H9 (cell line): ENCODE measurements at regions not wholly inside any gene's neighbourhood (a gene's known extent, or its start where the extent isn't known, plus 50 kb on each side); places are given as distances from the start of the nearest gene placed in this dataset.

ENCODE experiments used
- DNase-seq: peaks from one replicate; pipeline ENCODE4 v3.0.0-alpha.2; 2017
- H2AFZ ChIP-seq: one replicate; pipeline ENCODE4 v1.6.1; 2013; ENCODE audit warnings: mild to moderate bottlenecking, low read length, control low read depth, moderate library complexity
- H2AK5ac ChIP-seq: 2 replicates; pipeline ENCODE4 v1.6.1; 2013; ENCODE audit warnings: low read length, control low read depth, mixed read lengths; ENCODE audit not compliant: insufficient read length
- H2BK120ac ChIP-seq: one replicate; pipeline ENCODE4 v1.6.1; 2013; ENCODE audit warnings: low read depth, mild to moderate bottlenecking, low read length, control low read depth, inconsistent platforms; ENCODE audit not compliant: poor library complexity, severe bottlenecking
- H2BK12ac ChIP-seq: 2 replicates; pipeline ENCODE4 v1.6.1; 2013; ENCODE audit warnings: low read length, control low read depth, mixed read lengths, low read depth; ENCODE audit not compliant: insufficient read length
- H2BK15ac ChIP-seq: 2 replicates; pipeline ENCODE4 v1.6.1; 2013; ENCODE audit warnings: low read depth, low read length, control low read depth
- H2BK20ac ChIP-seq: one replicate; pipeline ENCODE4 v1.6.1; 2013; ENCODE audit warnings: low read depth, mild to moderate bottlenecking, low read length, control low read depth, inconsistent platforms; ENCODE audit not compliant: poor library complexity, severe bottlenecking
- H2BK5ac ChIP-seq: 2 replicates; pipeline ENCODE4 v1.6.1; 2013; ENCODE audit warnings: low read length, control low read depth, mixed read lengths; ENCODE audit not compliant: insufficient read length
- H3K14ac ChIP-seq: 2 replicates; pipeline ENCODE4 v1.6.1; 2013; ENCODE audit warnings: low read length, control low read depth; ENCODE audit not compliant: insufficient read depth
- H3K18ac ChIP-seq: 2 replicates; pipeline ENCODE4 v1.6.1; 2013; ENCODE audit warnings: low read depth, mild to moderate bottlenecking, mixed read lengths, low read length, control low read depth; ENCODE audit not compliant: insufficient read length
- H3K23ac ChIP-seq: 2 replicates; pipeline ENCODE4 v1.6.1; 2013; ENCODE audit warnings: low read length, control low read depth, mixed read lengths, low read depth; ENCODE audit not compliant: insufficient read length
- H3K23me2 ChIP-seq: 2 replicates; pipeline ENCODE4 v1.6.1; 2013; ENCODE audit warnings: low read depth, mild to moderate bottlenecking, mixed read lengths, low read length, control low read depth; ENCODE audit not compliant: insufficient read length, poor library complexity, severe bottlenecking
- H3K27ac ChIP-seq: 2 replicates; pipeline ENCODE4 v1.5.1; 2013; ENCODE audit warnings: low read length, control low read depth, mixed read lengths, low read depth; ENCODE audit not compliant: insufficient read length
- H3K27me3 ChIP-seq: 2 replicates; pipeline ENCODE4 v1.6.1; 2013; ENCODE audit warnings: low read length, control low read depth, inconsistent platforms; ENCODE audit not compliant: insufficient read depth
- H3K4ac ChIP-seq: 2 replicates; pipeline ENCODE4 v1.6.1; 2013; ENCODE audit warnings: low read depth, mild to moderate bottlenecking, control low read depth, inconsistent platforms, low read length, moderate library complexity
- H3K4me1 ChIP-seq: 2 replicates; pipeline ENCODE4 v1.6.1; 2013; ENCODE audit warnings: low read length, control low read depth, inconsistent platforms; ENCODE audit not compliant: insufficient read depth
- H3K4me2 ChIP-seq: 2 replicates; pipeline ENCODE4 v1.6.1; 2013; ENCODE audit warnings: low read length, control low read depth, mixed read lengths; ENCODE audit not compliant: insufficient read length, insufficient read depth
- H3K56ac ChIP-seq: 2 replicates; pipeline ENCODE4 v1.6.1; 2013; ENCODE audit warnings: low read depth, mild to moderate bottlenecking, mixed read lengths, low read length, control low read depth; ENCODE audit not compliant: insufficient read length
- H3K79me1 ChIP-seq: 2 replicates; pipeline ENCODE4 v1.6.1; 2013; ENCODE audit warnings: low read depth, mild to moderate bottlenecking, moderate library complexity, low read length, control low read depth, inconsistent platforms; ENCODE audit not compliant: insufficient read depth, poor library complexity, severe bottlenecking
- H3K79me2 ChIP-seq: 2 replicates; pipeline ENCODE4 v1.6.1; 2013; ENCODE audit warnings: low read length, control low read depth, inconsistent platforms; ENCODE audit not compliant: insufficient read depth
- H3K9ac ChIP-seq: 2 replicates; pipeline ENCODE4 v1.6.1; 2013; ENCODE audit warnings: low read length, control low read depth, mixed read lengths; ENCODE audit not compliant: insufficient read length; ENCODE audit errors: extremely low read depth
- H3K9me3 ChIP-seq: one replicate; pipeline ENCODE4 v1.6.1; 2013; ENCODE audit warnings: low read depth, low read length, inconsistent platforms; ENCODE audit not compliant: control insufficient read depth
- H3T11ph ChIP-seq: one replicate; pipeline ENCODE4 v1.6.1; 2013; ENCODE audit warnings: mild to moderate bottlenecking, low read length, control low read depth, inconsistent platforms
- H4K20me1 ChIP-seq: one replicate; pipeline ENCODE4 v1.6.1; 2013; ENCODE audit not compliant: control insufficient read depth, insufficient read length, insufficient read depth
- H4K5ac ChIP-seq: 2 replicates; pipeline ENCODE4 v1.6.1; 2013; ENCODE audit warnings: low read depth, mild to moderate bottlenecking, mixed read lengths, low read length, control low read depth; ENCODE audit not compliant: insufficient read length
- H4K8ac ChIP-seq: replicated peaks from 2 replicates; pipeline ENCODE4 v1.6.1; 2013; ENCODE audit warnings: low read length, control low read depth, mixed read lengths, low read depth; ENCODE audit not compliant: insufficient read length
- H4K91ac ChIP-seq: 2 replicates; pipeline ENCODE4 v1.6.1; 2013; ENCODE audit warnings: low read depth, mild to moderate bottlenecking, moderate library complexity, mixed read lengths, low read length, control low read depth; ENCODE audit not compliant: insufficient read length
- H3K27ac Mint-ChIP-seq, 3 experiments: 2 replicates in 2 of 3; 3 replicates in 1 of 3; pipeline ENCODE4 v1.8.0; 2020 to 2021; ENCODE audit warnings: mixed read lengths in 3 of 3, mild to moderate bottlenecking in 1 of 3, moderate library complexity in 1 of 3
- H3K27me3 Mint-ChIP-seq: 2 replicates; pipeline ENCODE4 v1.8.0; 2021; ENCODE audit warnings: low read depth, mild to moderate bottlenecking, moderate library complexity, mixed read lengths
- H3K36me3 Mint-ChIP-seq, 3 experiments: 2 replicates in 2 of 3; 3 replicates in 1 of 3; pipeline ENCODE4 v1.8.0; 2020 to 2021; ENCODE audit warnings: low read depth in 3 of 3, mixed read lengths in 3 of 3; ENCODE audit not compliant: insufficient read depth in 1 of 3
- H3K4me1 Mint-ChIP-seq, 2 experiments: 2 replicates each; pipeline ENCODE4 v1.8.0; 2020; ENCODE audit warnings: mixed read lengths in 2 of 2
- H3K4me3 Mint-ChIP-seq, 2 experiments: 2 replicates in 1 of 2; 3 replicates in 1 of 2; pipeline ENCODE4 v1.8.0; 2020 to 2021; ENCODE audit warnings: mild to moderate bottlenecking in 2 of 2, mixed read lengths in 2 of 2, moderate library complexity in 1 of 2
- H3K9me3 Mint-ChIP-seq, 2 experiments: 2 replicates in 1 of 2; 3 replicates in 1 of 2; pipeline ENCODE4 v1.8.0; 2020; ENCODE audit warnings: mild to moderate bottlenecking in 2 of 2, mixed read lengths in 2 of 2, moderate library complexity in 1 of 2
- CTCF ChIP-seq: fragments of 200-600 bp; sonication (generic); conservative IDR thresholded peaks from 3 replicates; pipeline ENCODE4 v1.8.0; 2021; ENCODE audit warnings: antibody characterized with exemption, mild to moderate bottlenecking
- WGBS: extraction: QIAGEN DNeasy Blood & Tissue Kit; methylation state at CpG from one replicate; pipeline ENCODE4 v1.1.7; 2013; ENCODE audit warnings: missing lambda C conversion rate, low lambda C conversion rate, mixed read lengths; ENCODE audit not compliant: insufficient read length; ENCODE audit errors: extremely low coverage; 5-methylcytosine and 5-hydroxymethylcytosine counted together

DNA sequence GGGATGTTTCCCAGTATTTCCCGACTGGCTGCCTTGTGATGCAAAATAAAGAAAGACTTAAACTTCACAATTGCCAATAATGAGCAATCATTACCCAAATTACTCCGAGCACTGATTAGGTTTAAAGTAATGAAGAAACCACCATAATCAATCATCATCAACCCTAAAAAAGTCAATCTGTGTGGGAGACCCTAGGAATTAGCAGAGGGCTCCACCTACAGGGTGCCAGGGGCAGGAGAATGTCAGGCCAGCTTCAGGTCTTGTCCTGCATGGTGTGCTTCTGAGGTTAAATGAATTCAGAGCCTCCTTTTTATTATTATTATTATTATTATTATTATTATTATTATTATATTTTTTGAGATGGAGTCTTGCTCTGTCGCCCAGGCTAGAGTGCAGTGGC is 478.0 kb upstream of the ARRDC4 start:
- H3K9me3 Mint-ChIP-seq, result peaks cover 9 to 14% of the 10 kb centered on the region in 2 experiments
- WGBS, result no CpG with 5 or more reads among the region's 3 CpGs
- H3K56ac ChIP-seq, result no peak overlapping the region

More for the DNA sequence above, 478.0 kb upstream of the ARRDC4 start:
- Mint-ChIP-seq H3K27me3 (peaks cover 3% of the 10 kb centered on the region; the same call in 1 of the 2 replicates), H3K27ac (0 out of 7 replicates have a peak overlapping the region, but pooled peaks of 1 of the 3 experiments have one; percentile 4), H3K36me3 (peaks cover 0 to 6% (median 0%) of the 10 kb centered on the region in 3 experiments; a peak in 2 of 7 replicates), H3K4me1 (no peaks in the 10 kb centered on the region), H3K4me3 (no peak overlapping the region)
- Histone ChIP-seq H2BK15ac (no peak overlapping the region), H3K23ac (no peak overlapping the region), H3K23me2 (no peaks in the 10 kb centered on the region), H4K20me1 (no peaks in the 10 kb centered on the region), H3K4me2 (no peak overlapping the region), H3K4ac (no peak overlapping the region), H3K9me3 (no peaks in the 10 kb centered on the region), H3K9ac (no peak overlapping the region), H3K4me1 (no peaks in the 10 kb centered on the region), H3T11ph (no peak overlapping the region), H4K5ac (no peak overlapping the region), H4K91ac (no peak overlapping the region), H2BK5ac (no peak overlapping the region), H2BK120ac (no peak overlapping the region), H2AK5ac (no peak overlapping the region), H3K79me1 (no peaks in the 10 kb centered on the region), H3K18ac (no peak overlapping the region), H3K27me3 (no peaks in the 10 kb centered on the region), H3K14ac (no peak overlapping the region), H2BK20ac (no peak overlapping the region), H3K27ac (no peak overlapping the region), H2BK12ac (no peak overlapping the region), H3K79me2 (no peaks in the 10 kb centered on the region), H2AFZ (no peak overlapping the region), H4K8ac (no peak overlapping the region)
- peak; percentile 76 for TF ChIP-seq CTCF
- peak; percentile 40 for DNase-seq
